ENCODE measurements at regions not wholly inside any gene's neighbourhood (a gene's known extent, or its start where the extent isn't known, plus 50 kb on each side); places are given as distances from the start of the nearest gene placed in this dataset.

GRCh38 chr10:1858547-1858946 is 121.2 kb upstream of the ADARB2 start:
- no peak overlapping the region for H2AK5ac ChIP-seq (ENCODE audit: low read length, severe bottlenecking)

GRCh38 chr10:1858048-1858447 is 120.7 kb upstream of the ADARB2 start:
- H2BK12ac ChIP-seq (ENCODE audit: low read length in 2 of 2), result no peak overlapping the region
- no peak overlapping the region for H2BK15ac ChIP-seq (ENCODE audit: low read depth, poor library complexity, severe bottlenecking)
- no peak overlapping the region for H4K91ac ChIP-seq (ENCODE audit: low read length)
- no peaks in the 10 kb centered on the region for H3K79me1 ChIP-seq (replicated peaks; ENCODE audit: low read length, poor library complexity, severe bottlenecking)
- H3K18ac ChIP-seq (ENCODE audit: low read depth in 1 of 2, low read length in 2 of 2), result no peak overlapping the region
- DNase-seq, result no peak
- no peak overlapping the region for H3K9ac ChIP-seq (ENCODE audit: low read length)
- no peak overlapping the region for H3K4ac ChIP-seq (ENCODE audit: low read depth in 1 of 2, low read length in 2 of 2)
- peaks cover 5% of the 10 kb centered on the region for H3K9me3 ChIP-seq (ENCODE audit: control insufficient read depth, low read length)
- H3K4me2 ChIP-seq (ENCODE audit: low read length, poor library complexity, severe bottlenecking), result no peak overlapping the region
- no peak overlapping the region for H3K23ac ChIP-seq (ENCODE audit: low read length in 2 of 2)
- no peak overlapping the region for H2AFZ ChIP-seq (ENCODE audit: low read depth, low read length)
- H2AK5ac ChIP-seq (ENCODE audit: low read length, severe bottlenecking), result no peak overlapping the region
- H3K36me3 ChIP-seq (ENCODE audit: control insufficient read depth in 1 of 2, insufficient read depth in 2 of 2, low read depth in 1 of 2, low read length in 2 of 2), result no peaks in the 10 kb centered on the region
- no peak overlapping the region for H2BK5ac ChIP-seq (ENCODE audit: low read depth, low read length, poor library complexity, severe bottlenecking)
- no peak overlapping the region for H2BK120ac ChIP-seq (ENCODE audit: low read depth, low read length)
- H3K4me1 ChIP-seq (ENCODE audit: control insufficient read depth, insufficient read depth, low read depth, low read length), result no peaks in the 10 kb centered on the region
- WGBS, result 52% methylated on average over 7 of the region's 8 CpGs
- no peak overlapping the region for H3K14ac ChIP-seq (ENCODE audit: low read length in 2 of 2)
- H3K4me3 ChIP-seq (ENCODE audit: insufficient read depth in 1 of 2, low read depth in 1 of 2, low read length in 2 of 2), result no peak overlapping the region
- no peak overlapping the region for H3K27ac ChIP-seq (ENCODE audit: low read length, poor library complexity, severe bottlenecking)
- H3K27me3 ChIP-seq (ENCODE audit: control insufficient read depth in 1 of 2, insufficient read depth in 1 of 2, low read length in 2 of 2), result no peaks in the 10 kb centered on the region
- H4K8ac ChIP-seq (ENCODE audit: low read length), result no peak overlapping the region

More at GRCh38 chr10:1858547-1858946, 121.2 kb upstream of the ADARB2 start:
- Histone ChIP-seq H2BK120ac (ENCODE audit: low read depth, low read length) (no peak overlapping the region), H3K9ac (ENCODE audit: low read length) (no peak overlapping the region), H3K9me3 (ENCODE audit: control insufficient read depth, low read length) (peaks cover 5% of the 10 kb centered on the region), H3K79me1 (replicated peaks; ENCODE audit: low read length, poor library complexity, severe bottlenecking) (no peaks in the 10 kb centered on the region), H3K4me1 (ENCODE audit: control insufficient read depth, insufficient read depth, low read depth, low read length) (no peaks in the 10 kb centered on the region), H3K36me3 (ENCODE audit: control insufficient read depth in 1 of 2, insufficient read depth in 2 of 2, low read depth in 1 of 2, low read length in 2 of 2) (no peaks in the 10 kb centered on the region), H3K4ac (ENCODE audit: low read depth in 1 of 2, low read length in 2 of 2) (no peak overlapping the region), H3K4me3 (ENCODE audit: insufficient read depth in 1 of 2, low read depth in 1 of 2, low read length in 2 of 2) (no peak overlapping the region), H2BK5ac (ENCODE audit: low read depth, low read length, poor library complexity, severe bottlenecking) (no peak overlapping the region), H2BK15ac (ENCODE audit: low read depth, poor library complexity, severe bottlenecking) (no peak overlapping the region), H3K4me2 (ENCODE audit: low read length, poor library complexity, severe bottlenecking) (no peak overlapping the region), H3K18ac (ENCODE audit: low read depth in 1 of 2, low read length in 2 of 2) (no peak overlapping the region), H4K8ac (ENCODE audit: low read length) (no peak overlapping the region), H3K14ac (ENCODE audit: low read length in 2 of 2) (no peak overlapping the region), H3K23ac (ENCODE audit: low read length in 2 of 2) (no peak overlapping the region), H4K91ac (ENCODE audit: low read length) (no peak overlapping the region), H3K27me3 (ENCODE audit: control insufficient read depth in 1 of 2, insufficient read depth in 1 of 2, low read length in 2 of 2) (no peaks in the 10 kb centered on the region), H2BK12ac (ENCODE audit: low read length in 2 of 2) (no peak overlapping the region), H3K27ac (ENCODE audit: low read length, poor library complexity, severe bottlenecking) (no peak overlapping the region), H2AFZ (ENCODE audit: low read depth, low read length) (no peak overlapping the region)
- DNase-seq, result no peak
- 64% methylated on average over 7 of the region's 7 CpGs for WGBS

- no peak overlapping the region for H4K8ac ChIP-seq (ENCODE audit: low read length)
- H2BK120ac ChIP-seq (ENCODE audit: low read depth, low read length), result no peak overlapping the region
- no peak overlapping the region for H3K4ac ChIP-seq (ENCODE audit: low read depth in 1 of 2, low read length in 2 of 2)
- H4K91ac ChIP-seq (ENCODE audit: low read length), result no peak overlapping the region
- H2AFZ ChIP-seq (ENCODE audit: low read depth, low read length), result no peak overlapping the region
- H3K9ac ChIP-seq (ENCODE audit: low read length), result no peak overlapping the region
- no peak for DNase-seq
- H3K4me2 ChIP-seq (ENCODE audit: low read length, poor library complexity, severe bottlenecking), result no peak overlapping the region
- H3K4me1 ChIP-seq (ENCODE audit: control insufficient read depth, insufficient read depth, low read depth, low read length), result no peaks in the 10 kb centered on the region
- H3K23ac ChIP-seq (ENCODE audit: low read length in 2 of 2), result no peak overlapping the region
- H2BK15ac ChIP-seq (ENCODE audit: low read depth, poor library complexity, severe bottlenecking), result no peak overlapping the region
- H2BK5ac ChIP-seq (ENCODE audit: low read depth, low read length, poor library complexity, severe bottlenecking), result no peak overlapping the region
- H3K14ac ChIP-seq (ENCODE audit: low read length in 2 of 2), result no peak overlapping the region
- H3K36me3 ChIP-seq (ENCODE audit: control insufficient read depth in 1 of 2, insufficient read depth in 2 of 2, low read depth in 1 of 2, low read length in 2 of 2), result no peaks in the 10 kb centered on the region
- H3K79me1 ChIP-seq (replicated peaks; ENCODE audit: low read length, poor library complexity, severe bottlenecking), result no peaks in the 10 kb centered on the region
- H3K27me3 ChIP-seq (ENCODE audit: control insufficient read depth in 1 of 2, insufficient read depth in 1 of 2, low read length in 2 of 2), result no peaks in the 10 kb centered on the region
- no peak overlapping the region for H3K27ac ChIP-seq (ENCODE audit: low read length, poor library complexity, severe bottlenecking)
- WGBS, result 66% methylated on average over 8 of the region's 8 CpGs
- H2AK5ac ChIP-seq (ENCODE audit: low read length, severe bottlenecking), result no peak overlapping the region
- H3K9me3 ChIP-seq (ENCODE audit: control insufficient read depth, low read length), result peaks cover 2% of the 10 kb centered on the region
- no peak overlapping the region for H2BK12ac ChIP-seq (ENCODE audit: low read length in 2 of 2)
- H3K18ac ChIP-seq (ENCODE audit: low read depth in 1 of 2, low read length in 2 of 2), result no peak overlapping the region
- no peak overlapping the region for H3K4me3 ChIP-seq (ENCODE audit: insufficient read depth in 1 of 2, low read depth in 1 of 2, low read length in 2 of 2)
These were observed 118.6 kb upstream of the ADARB2 start for GRCh38 chr10:1855911-1856310.

GRCh38 chr10:1854271-1854670 is 116.9 kb upstream of the ADARB2 start:
- no peak overlapping the region for H2BK5ac ChIP-seq (ENCODE audit: low read depth, low read length, poor library complexity, severe bottlenecking)
- H2BK12ac ChIP-seq (ENCODE audit: low read length in 2 of 2), result no peak overlapping the region
- H3K4me1 ChIP-seq (ENCODE audit: control insufficient read depth, insufficient read depth, low read depth, low read length), result no peaks in the 10 kb centered on the region
- H3K27me3 ChIP-seq (ENCODE audit: control insufficient read depth in 1 of 2, insufficient read depth in 1 of 2, low read length in 2 of 2), result no peaks in the 10 kb centered on the region
- no peak overlapping the region for H3K9ac ChIP-seq (ENCODE audit: low read length)
- H2BK15ac ChIP-seq (ENCODE audit: low read depth, poor library complexity, severe bottlenecking), result no peak overlapping the region
- H3K9me3 ChIP-seq (ENCODE audit: control insufficient read depth, low read length), result peaks cover 2% of the 10 kb centered on the region
- H2BK120ac ChIP-seq (ENCODE audit: low read depth, low read length), result no peak overlapping the region
- no peak overlapping the region for H3K4ac ChIP-seq (ENCODE audit: low read depth in 1 of 2, low read length in 2 of 2)
- H3K27ac ChIP-seq (ENCODE audit: low read length, poor library complexity, severe bottlenecking), result no peak overlapping the region
- H2AFZ ChIP-seq (ENCODE audit: low read depth, low read length), result no peak overlapping the region
- no peak overlapping the region for H3K23ac ChIP-seq (ENCODE audit: low read length in 2 of 2)
- H3K79me1 ChIP-seq (replicated peaks; ENCODE audit: low read length, poor library complexity, severe bottlenecking), result no peaks in the 10 kb centered on the region
- no peak overlapping the region for H3K18ac ChIP-seq (ENCODE audit: low read depth in 1 of 2, low read length in 2 of 2)
- H3K4me2 ChIP-seq (ENCODE audit: low read length, poor library complexity, severe bottlenecking), result no peak overlapping the region
- 79% methylated on average over 7 of the region's 7 CpGs for WGBS
- H3K36me3 ChIP-seq (ENCODE audit: control insufficient read depth in 1 of 2, insufficient read depth in 2 of 2, low read depth in 1 of 2, low read length in 2 of 2), result no peaks in the 10 kb centered on the region
- no peak for DNase-seq
- H3K4me3 ChIP-seq (ENCODE audit: insufficient read depth in 1 of 2, low read depth in 1 of 2, low read length in 2 of 2), result no peak overlapping the region
- H4K8ac ChIP-seq (ENCODE audit: low read length), result no peak overlapping the region
- H4K91ac ChIP-seq (ENCODE audit: low read length), result no peak overlapping the region
- H2AK5ac ChIP-seq (ENCODE audit: low read length, severe bottlenecking), result no peak overlapping the region
- no peak overlapping the region for H3K14ac ChIP-seq (ENCODE audit: low read length in 2 of 2)

Measured in mesenchymal stem cell (in vitro differentiated cells and primary cell).